Mesendoderm (in vitro differentiated cells): ENCODE measurements at regions not wholly inside any gene's neighbourhood (a gene's known extent, or its start where the extent isn't known, plus 50 kb on each side); places are given as distances from the start of the nearest gene placed in this dataset.

Source experiments
- DNase-seq: peaks from one replicate; pipeline ENCODE4 v3.0.0; 2013
- H2AK5ac ChIP-seq: 2 replicates; pipeline ENCODE4 v1.6.1; 2013; ENCODE audit warnings: low read length, inconsistent platforms
- H2BK120ac ChIP-seq: 2 replicates; pipeline ENCODE4 v1.6.1; 2013; ENCODE audit warnings: low read depth, mild to moderate bottlenecking, low read length, moderate library complexity, mixed read lengths
- H2BK15ac ChIP-seq: replicated peaks from 2 replicates; pipeline ENCODE4 v1.6.1; 2013; ENCODE audit warnings: low read depth, mild to moderate bottlenecking, moderate library complexity
- H2BK5ac ChIP-seq: 2 replicates; pipeline ENCODE4 v1.6.1; 2013; ENCODE audit warnings: low read length, inconsistent platforms
- H3K18ac ChIP-seq: 2 replicates; pipeline ENCODE4 v1.6.1; 2013; ENCODE audit warnings: mild to moderate bottlenecking, low read length, mixed read lengths
- H3K23ac ChIP-seq: one replicate; pipeline ENCODE4 v1.6.1; 2013; ENCODE audit warnings: low read length
- H3K27ac ChIP-seq: 2 replicates; pipeline ENCODE4 v1.5.1; 2013; ENCODE audit warnings: low read depth, mild to moderate bottlenecking, inconsistent platforms, low read length, moderate library complexity
- H3K27me3 ChIP-seq: 2 replicates; pipeline ENCODE4 v1.6.1; 2013; ENCODE audit warnings: low read length, control low read depth, mild to moderate bottlenecking, inconsistent platforms; ENCODE audit not compliant: insufficient read depth, poor library complexity
- H3K36me3 ChIP-seq: 2 replicates; pipeline ENCODE4 v1.6.1; 2013; ENCODE audit warnings: low read length, inconsistent platforms; ENCODE audit not compliant: control insufficient read depth, insufficient read depth
- H3K4ac ChIP-seq: one replicate; pipeline ENCODE4 v1.6.1; 2013; ENCODE audit warnings: low read depth, mild to moderate bottlenecking, low read length, moderate library complexity
- H3K4me1 ChIP-seq: 2 replicates; pipeline ENCODE4 v1.6.1; 2013; ENCODE audit warnings: low read depth, low read length, inconsistent platforms; ENCODE audit not compliant: control insufficient read depth
- H3K4me2 ChIP-seq: 2 replicates; pipeline ENCODE4 v1.6.1; 2013; ENCODE audit warnings: low read length
- H3K4me3 ChIP-seq: 2 replicates; pipeline ENCODE4 v1.5.1; 2013; ENCODE audit warnings: mild to moderate bottlenecking, low read length
- H3K56ac ChIP-seq: one replicate; pipeline ENCODE4 v1.6.1; 2013; ENCODE audit warnings: low read length
- H3K79me1 ChIP-seq: 2 replicates; pipeline ENCODE4 v1.6.1; 2013; ENCODE audit warnings: low read length, inconsistent platforms
- H3K79me2 ChIP-seq: 2 replicates; pipeline ENCODE4 v1.6.1; 2013; ENCODE audit warnings: mild to moderate bottlenecking, low read length; ENCODE audit not compliant: control insufficient read depth, insufficient read depth
- H3K9ac ChIP-seq: 2 replicates; pipeline ENCODE4 v1.6.1; 2013; ENCODE audit warnings: low read length, inconsistent platforms
- H4K5ac ChIP-seq: one replicate; pipeline ENCODE4 v1.6.1; 2013; ENCODE audit warnings: low read length
- H4K8ac ChIP-seq: one replicate; pipeline ENCODE4 v1.6.1; 2013; ENCODE audit warnings: low read depth, mild to moderate bottlenecking, control low read depth, low read length, moderate library complexity
- WGBS: extraction: QIAGEN DNeasy Blood & Tissue Kit; methylation state at CpG from one replicate; pipeline ENCODE4 v1.1.7; 2013; ENCODE audit warnings: low lambda C conversion rate, missing lambda C conversion rate; ENCODE audit not compliant: insufficient coverage; ENCODE audit errors: extremely low coverage; 5-methylcytosine and 5-hydroxymethylcytosine counted together

GRCh38 chr15:96790004-96790403, 459.5 kb downstream of the NR2F2 start:
- no peak overlapping the region for H3K56ac ChIP-seq
- H4K5ac ChIP-seq = no peak overlapping the region
- H2BK5ac ChIP-seq = no peak overlapping the region
- no peak overlapping the region for H3K4ac ChIP-seq
- H2AK5ac ChIP-seq = no peak overlapping the region
- H3K79me2 ChIP-seq = no peaks in the 10 kb centered on the region
- no peak overlapping the region for H3K23ac ChIP-seq
- H3K27me3 ChIP-seq = no peaks in the 10 kb centered on the region
- no peaks in the 10 kb centered on the region for H3K79me1 ChIP-seq
- DNase-seq = no peak
- no peak overlapping the region for H3K27ac ChIP-seq
- H3K9ac ChIP-seq = no peak overlapping the region
- no peaks in the 10 kb centered on the region for H3K36me3 ChIP-seq
- H3K18ac ChIP-seq = no peak overlapping the region
- H3K4me1 ChIP-seq = no peaks in the 10 kb centered on the region
- no CpG with 5 or more reads among the region's 2 CpGs for WGBS
- H3K4me3 ChIP-seq = no peak overlapping the region
- H2BK120ac ChIP-seq = no peak overlapping the region
- no peak overlapping the region for H4K8ac ChIP-seq
- no peak overlapping the region for H3K4me2 ChIP-seq
- H2BK15ac ChIP-seq = no peak overlapping the region

GRCh38 chr15:96792216-96792615, 461.7 kb downstream of the NR2F2 start:
- Histone ChIP-seq H3K23ac (no peak overlapping the region), H3K27me3 (no peaks in the 10 kb centered on the region), H3K4ac (no peak overlapping the region), H3K56ac (no peak overlapping the region), H3K36me3 (no peaks in the 10 kb centered on the region), H3K4me2 (no peak overlapping the region), H3K27ac (no peak overlapping the region), H3K79me2 (no peaks in the 10 kb centered on the region), H2BK5ac (no peak overlapping the region), H3K18ac (no peak overlapping the region), H2BK120ac (no peak overlapping the region), H3K4me3 (no peak overlapping the region), H3K4me1 (no peaks in the 10 kb centered on the region), H4K5ac (no peak overlapping the region), H4K8ac (no peak overlapping the region), H2AK5ac (no peak overlapping the region), H2BK15ac (no peak overlapping the region), H3K9ac (no peak overlapping the region), H3K79me1 (no peaks in the 10 kb centered on the region)
- WGBS = no CpG with 5 or more reads among the region's 3 CpGs
- DNase-seq = no peak

- Histone ChIP-seq H3K9ac (no peak overlapping the region), H2BK120ac (no peak overlapping the region), H3K4me2 (no peak overlapping the region), H3K18ac (no peak overlapping the region), H3K79me2 (no peaks in the 10 kb centered on the region), H3K4me1 (no peaks in the 10 kb centered on the region), H3K56ac (no peak overlapping the region), H3K4ac (no peak overlapping the region), H2AK5ac (no peak overlapping the region), H2BK15ac (no peak overlapping the region), H3K23ac (no peak overlapping the region), H3K4me3 (no peak overlapping the region), H3K36me3 (no peaks in the 10 kb centered on the region), H3K27me3 (no peaks in the 10 kb centered on the region), H4K8ac (no peak overlapping the region), H3K27ac (no peak overlapping the region), H3K79me1 (no peaks in the 10 kb centered on the region), H2BK5ac (no peak overlapping the region), H4K5ac (no peak overlapping the region)
- no CpG with 5 or more reads among the region's 11 CpGs for WGBS
- no peak for DNase-seq
Observed at GRCh38 chr15:96796841-96797240, 466.3 kb downstream of the NR2F2 start.

GRCh38 chr15:96801576-96802150, 471.2 kb downstream of the NR2F2 start:
- H4K8ac ChIP-seq = no peak overlapping the region
- H3K23ac ChIP-seq = no peak overlapping the region
- no peak overlapping the region for H4K5ac ChIP-seq
- no peak overlapping the region for H2AK5ac ChIP-seq
- no peak overlapping the region for H3K27ac ChIP-seq
- H3K27me3 ChIP-seq = no peaks in the 10 kb centered on the region
- H3K9ac ChIP-seq = no peak overlapping the region
- H3K79me2 ChIP-seq = no peaks in the 10 kb centered on the region
- no peak overlapping the region for H3K4ac ChIP-seq
- H3K18ac ChIP-seq = no peak overlapping the region
- no peak overlapping the region for H2BK5ac ChIP-seq
- H2BK15ac ChIP-seq = no peak overlapping the region
- H3K4me1 ChIP-seq = no peaks in the 10 kb centered on the region
- H3K79me1 ChIP-seq = no peaks in the 10 kb centered on the region
- H3K36me3 ChIP-seq = no peaks in the 10 kb centered on the region
- DNase-seq = no peak
- H3K56ac ChIP-seq = no peak overlapping the region
- no peak overlapping the region for H2BK120ac ChIP-seq
- H3K4me3 ChIP-seq = no peak overlapping the region
- no peak overlapping the region for H3K4me2 ChIP-seq
- WGBS = no CpG with 5 or more reads among the region's 14 CpGs

GRCh38 chr15:96802611-96803255, 472.2 kb downstream of the NR2F2 start:
- Histone ChIP-seq H3K79me1 (no peaks in the 10 kb centered on the region), H3K36me3 (no peaks in the 10 kb centered on the region), H2BK15ac (no peak overlapping the region), H2BK5ac (no peak overlapping the region), H4K5ac (no peak overlapping the region), H4K8ac (no peak overlapping the region), H3K79me2 (no peaks in the 10 kb centered on the region), H3K4me3 (no peak overlapping the region), H3K27ac (no peak overlapping the region), H2AK5ac (no peak overlapping the region), H3K18ac (no peak overlapping the region), H3K4me2 (no peak overlapping the region), H3K9ac (no peak overlapping the region), H3K4ac (no peak overlapping the region), H3K23ac (no peak overlapping the region), H3K27me3 (no peaks in the 10 kb centered on the region), H3K56ac (no peak overlapping the region), H2BK120ac (no peak overlapping the region), H3K4me1 (no peaks in the 10 kb centered on the region)
- DNase-seq = no peak
- no CpG with 5 or more reads among the region's 11 CpGs for WGBS

GRCh38 chr15:96804754-96805153, 474.3 kb downstream of the NR2F2 start:
- H3K79me2 ChIP-seq = no peaks in the 10 kb centered on the region
- no peaks in the 10 kb centered on the region for H3K4me1 ChIP-seq
- no peak overlapping the region for H3K23ac ChIP-seq
- H3K56ac ChIP-seq = no peak overlapping the region
- no peak overlapping the region for H3K18ac ChIP-seq
- no peak overlapping the region for H3K4me2 ChIP-seq
- no CpG with 5 or more reads among the region's 5 CpGs for WGBS
- no peaks in the 10 kb centered on the region for H3K79me1 ChIP-seq
- H4K8ac ChIP-seq = no peak overlapping the region
- H2BK5ac ChIP-seq = no peak overlapping the region
- H3K4ac ChIP-seq = no peak overlapping the region
- no peak overlapping the region for H4K5ac ChIP-seq
- H3K27me3 ChIP-seq = no peaks in the 10 kb centered on the region
- no peak overlapping the region for H3K4me3 ChIP-seq
- H2BK15ac ChIP-seq = no peak overlapping the region
- no peak overlapping the region for H3K9ac ChIP-seq
- DNase-seq = no peak
- no peaks in the 10 kb centered on the region for H3K36me3 ChIP-seq
- H3K27ac ChIP-seq = no peak overlapping the region
- no peak overlapping the region for H2AK5ac ChIP-seq
- H2BK120ac ChIP-seq = no peak overlapping the region
